HG03354 (cell line): ENCODE measurements at regions not wholly inside any gene's neighbourhood (a gene's known extent, or its start where the extent isn't known, plus 50 kb on each side); places are given as distances from the start of the nearest gene placed in this dataset.
"Not testable (repeated sequence)": the region's sequence is repeated elsewhere in the genome, so short reads cannot be mapped to it uniquely, and the experiment has no call there.

Experiments
- ATAC-seq: cut with Tn5 transposase; IDR thresholded peaks from one replicate; pipeline ENCODE4 v1.9.1; 2021; ENCODE audit warnings: mild to moderate bottlenecking; ENCODE audit not compliant: unreplicated experiment, poor library complexity, severe bottlenecking

- ATAC-seq = no peak
These were observed 124.3 kb upstream of the TMEM170B start for GRCh38 chr6:11413117-11413687.

DNA sequence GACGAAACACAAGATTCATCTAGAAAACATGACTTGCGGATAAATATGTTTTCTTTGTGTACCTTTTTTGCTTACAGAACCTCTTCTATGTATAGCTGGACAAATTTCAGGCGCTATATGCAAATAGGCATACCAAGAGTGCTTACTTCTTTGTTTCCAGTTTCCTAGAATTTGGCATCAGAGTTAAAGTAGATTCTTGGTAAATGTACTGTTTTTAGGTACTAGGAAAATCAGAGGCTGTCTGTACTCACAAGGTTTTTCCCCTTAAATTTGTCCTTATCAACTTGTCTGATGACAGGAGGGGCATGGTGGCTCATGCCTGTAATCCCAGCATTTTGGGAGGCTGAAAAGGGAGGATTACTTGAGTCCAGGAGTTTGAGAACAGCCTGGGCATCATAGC, 124.9 kb upstream of the TMEM170B start:
- no peak for ATAC-seq

- ATAC-seq = no peak
These were observed 125.5 kb upstream of the TMEM170B start for GRCh38 chr6:11412011-11412424.

GRCh38 chr6:11411593-11411992, 126.0 kb upstream of the TMEM170B start:
- ATAC-seq = no peak

- no peak for ATAC-seq
These were observed 126.8 kb upstream of the TMEM170B start for GRCh38 chr6:11410539-11411307.

GRCh38 chr6:11409371-11409770, 128.2 kb upstream of the TMEM170B start:
- ATAC-seq = no peak

GRCh38 chr6:11407414-11407813, 130.1 kb upstream of the TMEM170B start:
- no peak for ATAC-seq

DNA sequence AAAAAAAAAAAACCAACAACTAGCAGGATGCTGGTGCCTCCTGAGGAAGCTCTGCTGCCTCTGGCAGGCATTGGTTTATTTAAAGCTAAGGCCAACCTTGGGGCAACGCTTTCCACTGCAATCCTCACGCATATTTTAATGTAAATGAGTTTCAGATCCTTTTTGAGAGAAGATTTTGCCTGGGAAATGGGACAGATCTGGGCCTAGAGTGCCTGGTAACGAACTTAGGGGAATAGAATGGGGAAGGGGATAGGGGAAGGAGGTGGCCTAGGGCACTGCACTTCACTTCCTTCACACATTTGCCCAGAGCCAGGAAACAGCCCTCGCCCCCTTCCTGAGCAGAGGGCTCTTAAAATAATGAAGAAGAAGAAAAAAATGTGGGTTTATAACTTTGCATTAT, 132.7 kb upstream of the TMEM170B start:
- ATAC-seq = no peak

DNA sequence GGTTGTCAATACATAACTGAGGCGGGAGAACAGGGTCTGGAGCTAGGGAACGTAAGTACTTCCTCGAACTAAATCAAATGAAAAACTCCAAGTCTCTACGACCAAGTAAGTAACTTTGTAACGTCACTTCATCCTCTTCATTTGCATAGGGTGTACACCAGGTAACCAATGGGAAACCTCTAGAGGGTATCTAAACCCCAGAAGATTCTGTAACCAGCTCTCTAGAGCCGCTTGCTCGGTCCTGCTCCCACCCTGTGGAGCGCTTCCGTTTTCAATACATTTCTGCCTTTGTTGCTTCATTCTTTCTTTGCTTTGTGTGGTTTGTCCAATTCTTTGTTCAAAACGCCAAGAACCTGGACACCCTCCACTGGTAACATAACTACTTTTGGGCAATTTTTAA, 133.5 kb upstream of the TMEM170B start:
- no peak for ATAC-seq

DNA sequence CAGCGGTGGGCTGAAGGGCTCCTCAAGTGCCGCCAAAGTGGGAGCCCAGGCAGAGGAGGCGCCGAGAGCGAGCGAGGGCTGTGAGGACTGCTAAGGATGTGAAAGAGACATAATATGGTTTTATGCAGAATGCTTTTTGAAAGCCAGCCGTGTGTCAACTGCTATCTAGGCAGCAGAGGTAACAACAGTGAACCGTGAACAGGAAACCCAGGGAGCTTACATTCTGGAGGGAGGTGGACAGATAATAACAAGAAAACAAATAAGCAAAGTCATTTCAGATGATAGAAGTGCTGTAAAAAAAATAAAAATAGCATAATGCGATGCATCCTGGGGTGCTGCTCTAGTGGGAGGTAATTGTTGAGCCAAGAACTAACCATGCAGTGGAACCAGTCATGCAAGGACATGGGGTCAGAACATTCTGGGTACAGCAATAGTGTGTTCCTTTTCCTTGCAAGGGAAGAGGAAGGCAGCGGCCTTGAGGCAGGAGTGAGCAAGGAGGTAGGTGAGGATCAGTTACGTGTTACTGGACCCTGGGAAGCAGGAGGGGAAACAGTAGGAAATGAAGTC, 134.4 kb upstream of the TMEM170B start:
- no peak for ATAC-seq

GRCh38 chr6:11402581-11402980, 135.0 kb upstream of the TMEM170B start:
- ATAC-seq = not testable (repeated sequence)

GRCh38 chr6:11401954-11402353, 135.6 kb upstream of the TMEM170B start:
- ATAC-seq = not testable (repeated sequence)

DNA sequence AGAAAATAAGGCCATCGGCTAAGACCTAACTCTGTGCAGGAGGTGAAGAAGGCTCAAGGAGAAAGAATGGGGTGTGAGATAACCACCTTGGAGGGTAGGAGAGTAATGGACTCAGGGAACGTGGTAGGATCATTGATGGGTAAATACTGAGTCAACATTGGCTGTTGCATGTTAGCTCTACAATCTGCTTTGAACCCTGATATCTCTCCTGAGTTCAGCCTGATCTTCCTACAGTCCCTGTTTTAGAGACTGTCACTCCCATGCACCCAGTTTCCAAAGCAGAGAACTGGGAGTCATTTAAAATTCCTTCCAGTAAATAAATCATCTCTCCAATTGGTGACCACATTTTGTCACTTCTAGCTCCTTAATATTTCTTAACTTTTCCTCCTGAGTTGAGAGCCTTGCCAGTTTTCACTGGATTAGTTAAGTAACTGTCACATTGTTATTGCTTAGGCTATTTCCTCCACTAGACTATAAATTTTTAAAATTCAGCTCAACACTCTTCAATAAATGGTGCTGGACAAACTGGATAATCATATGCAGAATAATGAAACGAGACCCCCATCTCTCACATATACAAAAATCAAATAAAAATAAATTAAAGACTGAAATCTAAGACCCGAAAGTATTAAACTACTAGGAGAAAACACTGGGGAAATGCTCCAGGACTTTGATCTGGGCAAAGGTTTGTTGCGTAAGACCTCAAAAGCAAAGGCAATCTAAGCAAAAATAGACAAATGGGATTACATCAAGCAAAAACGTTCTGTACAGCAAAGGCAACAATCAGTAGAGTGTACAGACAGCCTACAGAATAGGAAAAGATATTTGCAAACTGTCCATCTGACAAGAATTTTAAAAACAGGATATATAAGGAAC, 138.9 kb upstream of the TMEM170B start:
- ATAC-seq = no peak

DNA sequence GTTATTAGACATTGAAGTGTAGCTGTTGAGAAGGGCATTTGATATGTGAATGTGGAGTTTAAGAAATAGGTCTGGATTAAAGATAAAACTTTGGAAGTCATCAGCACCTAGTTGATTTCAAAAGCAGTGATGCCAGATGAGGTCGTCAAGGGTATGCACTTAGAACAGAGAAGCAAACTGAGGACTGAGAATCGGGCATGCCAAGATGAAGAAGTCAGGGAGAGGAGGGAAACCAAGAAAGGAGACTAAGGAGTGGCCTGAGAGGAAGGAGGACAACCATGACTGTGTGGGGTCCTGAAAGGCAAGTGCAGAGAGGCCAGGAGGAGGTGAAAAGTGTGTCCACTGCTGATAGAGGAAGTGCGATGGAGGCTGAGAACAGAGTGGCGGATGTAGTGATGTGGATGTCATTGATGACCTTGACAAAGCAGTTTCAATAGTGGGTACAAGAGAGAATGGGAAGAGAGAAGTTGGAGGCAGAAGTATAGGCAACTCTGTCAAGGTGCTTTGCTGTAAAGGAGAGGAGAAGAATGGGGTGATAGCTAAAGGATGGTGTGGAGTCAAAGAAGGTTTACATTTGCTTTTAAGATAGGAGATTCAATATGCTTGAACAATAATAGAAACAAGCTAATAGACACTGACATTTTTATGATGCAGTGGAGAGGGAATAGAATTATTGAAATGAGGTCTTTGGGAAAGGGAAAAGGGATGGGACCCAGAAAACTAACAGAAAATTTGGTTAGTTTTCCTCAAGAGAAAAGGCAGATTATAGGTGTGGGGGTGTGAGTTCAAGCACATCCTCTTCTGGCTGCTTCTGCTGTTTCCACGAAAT, 139.7 kb upstream of the TMEM170B start:
- no peak for ATAC-seq

GRCh38 chr6:11396860-11397259, 140.7 kb upstream of the TMEM170B start:
- ATAC-seq = no peak

DNA sequence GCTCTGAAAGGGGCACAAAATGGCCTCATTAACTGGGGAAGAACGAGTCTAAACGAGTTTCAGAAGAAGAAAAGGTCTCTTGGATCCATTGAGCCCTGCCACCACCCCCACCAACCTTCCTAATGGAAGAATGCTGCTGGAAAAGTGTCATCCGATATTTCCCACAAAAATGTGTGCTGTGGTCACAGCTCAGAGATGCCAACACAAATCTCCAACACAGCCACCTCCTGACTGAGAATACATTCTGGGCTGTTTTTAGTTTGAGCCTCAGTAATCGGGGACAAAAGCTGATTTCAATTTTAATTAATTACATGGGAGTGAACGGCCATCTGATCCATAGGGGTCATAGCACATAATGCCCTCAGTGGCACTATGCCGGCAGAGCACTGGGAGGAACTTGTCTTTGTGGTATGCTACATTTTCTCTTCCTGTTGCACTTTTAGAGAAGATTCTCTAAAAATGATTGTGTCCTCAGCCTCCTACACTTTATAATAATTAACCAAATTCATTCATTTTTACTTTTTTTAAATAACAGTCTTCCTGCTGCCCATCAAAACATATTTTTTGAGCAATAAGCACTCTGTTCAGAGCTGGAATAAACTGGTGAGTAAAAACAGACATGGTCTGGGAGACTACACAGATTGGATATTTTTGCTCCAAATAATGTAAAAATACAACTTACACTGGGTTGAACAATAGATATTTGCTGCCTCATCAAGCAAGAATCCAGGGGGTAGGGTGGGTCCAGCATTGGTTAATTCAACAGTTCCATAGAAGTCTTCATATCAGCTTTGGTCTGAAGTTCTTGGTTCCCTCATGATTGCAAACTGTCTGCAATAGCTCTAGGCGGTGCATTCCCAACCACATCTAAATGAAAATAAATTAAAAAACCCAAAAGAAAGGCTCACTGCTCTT, 143.6 kb upstream of the TMEM170B start:
- ATAC-seq = no peak

DNA sequence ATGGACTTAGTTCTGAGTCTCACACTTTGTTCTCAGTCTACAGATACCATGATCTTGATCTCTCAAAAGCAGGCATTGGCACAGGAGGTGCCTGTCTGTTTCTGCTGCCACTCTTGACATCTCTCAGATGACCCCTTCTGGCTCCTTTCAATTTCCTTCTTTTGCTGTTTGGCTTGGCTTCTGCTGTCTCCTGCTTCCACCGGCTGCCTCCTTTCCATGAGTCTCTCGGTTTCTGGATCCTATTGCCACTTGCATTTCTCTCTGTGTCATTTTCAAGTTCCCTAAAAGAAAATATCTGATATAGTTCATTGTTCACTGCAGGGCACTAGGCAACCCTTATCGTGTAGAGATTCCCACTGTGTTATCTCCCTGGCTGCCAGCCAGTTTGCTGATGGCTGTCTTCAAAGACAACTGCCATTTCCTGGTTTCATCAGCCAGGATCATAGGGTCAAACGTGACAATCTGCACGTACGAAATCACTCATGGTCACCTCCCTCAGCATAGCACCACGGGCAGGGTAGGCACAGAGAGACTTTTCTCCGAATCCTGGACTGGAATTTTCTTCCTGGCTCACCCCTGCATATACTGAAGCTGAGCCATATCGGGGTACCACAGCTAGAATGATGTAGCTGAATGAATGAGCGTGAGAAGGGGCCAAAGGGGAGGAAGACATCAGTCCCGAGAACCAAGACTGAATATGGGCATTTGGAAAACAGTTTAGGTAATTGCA, 144.6 kb upstream of the TMEM170B start:
- ATAC-seq = no peak
